KMS-11 (cell line): ENCODE measurements at regions not wholly inside any gene's neighbourhood (a gene's known extent, or its start where the extent isn't known, plus 50 kb on each side); places are given as distances from the start of the nearest gene placed in this dataset.

ENCODE experiments used
- H2AFZ ChIP-seq: fragments of 200-600 bp; sonication (generic); 2 replicates; pipeline ENCODE4 v1.6.1; 2016; ENCODE audit warnings: antibody characterized with exemption, mixed run types, low read depth
- H3K27ac ChIP-seq: fragments of 200-600 bp; sonication (generic); 2 replicates; pipeline ENCODE4 v1.6.1; 2016; ENCODE audit warnings: mild to moderate bottlenecking, mixed run types
- H3K27me3 ChIP-seq: fragments of 200-600 bp; sonication (generic); 2 replicates; pipeline ENCODE4 v1.6.1; 2017; ENCODE audit warnings: mild to moderate bottlenecking, low read depth, mixed run types, moderate library complexity; ENCODE audit not compliant: insufficient read depth
- H3K36me3 ChIP-seq: fragments of 200-600 bp; sonication (generic); 2 replicates; pipeline ENCODE4 v1.6.1; 2017; ENCODE audit warnings: mild to moderate bottlenecking, mixed run types; ENCODE audit not compliant: insufficient read depth
- H3K4me1 ChIP-seq: fragments of 200-600 bp; sonication (generic); 2 replicates; pipeline ENCODE4 v1.6.1; 2016; ENCODE audit warnings: mild to moderate bottlenecking, low read depth, mixed run types; ENCODE audit not compliant: poor library complexity, severe bottlenecking
- H3K4me2 ChIP-seq: fragments of 200-600 bp; sonication (generic); 2 replicates; pipeline ENCODE4 v1.7.0; 2016; ENCODE audit warnings: mild to moderate bottlenecking, mixed run types
- H3K4me3 ChIP-seq: fragments of 200-600 bp; sonication (generic); IDR thresholded peaks from 2 replicates; pipeline ENCODE4 v1.6.1; 2017; ENCODE audit warnings: low read depth, low read length, mixed read lengths; ENCODE audit not compliant: insufficient read depth
- H3K79me2 ChIP-seq: fragments of 200-600 bp; sonication (generic); 2 replicates; pipeline ENCODE4 v1.6.1; 2016; ENCODE audit warnings: low read depth, mixed run types; ENCODE audit not compliant: insufficient read depth
- H3K9ac ChIP-seq: fragments of 200-600 bp; sonication (generic); 2 replicates; pipeline ENCODE4 v1.6.1; 2016; ENCODE audit warnings: mild to moderate bottlenecking, mixed run types
- H4K20me1 ChIP-seq: fragments of 200-600 bp; sonication (generic); 2 replicates; pipeline ENCODE4 v1.6.1; 2016; ENCODE audit warnings: mild to moderate bottlenecking, mixed run types; ENCODE audit not compliant: insufficient read depth
- CTCF ChIP-seq: fragments of 200-600 bp; sonication (generic); conservative IDR thresholded peaks from 2 replicates; pipeline ENCODE4 v1.6.1; 2017; ENCODE audit warnings: low read depth, mild to moderate bottlenecking, antibody characterized with exemption, low read length, moderate library complexity, mixed read lengths

DNA sequence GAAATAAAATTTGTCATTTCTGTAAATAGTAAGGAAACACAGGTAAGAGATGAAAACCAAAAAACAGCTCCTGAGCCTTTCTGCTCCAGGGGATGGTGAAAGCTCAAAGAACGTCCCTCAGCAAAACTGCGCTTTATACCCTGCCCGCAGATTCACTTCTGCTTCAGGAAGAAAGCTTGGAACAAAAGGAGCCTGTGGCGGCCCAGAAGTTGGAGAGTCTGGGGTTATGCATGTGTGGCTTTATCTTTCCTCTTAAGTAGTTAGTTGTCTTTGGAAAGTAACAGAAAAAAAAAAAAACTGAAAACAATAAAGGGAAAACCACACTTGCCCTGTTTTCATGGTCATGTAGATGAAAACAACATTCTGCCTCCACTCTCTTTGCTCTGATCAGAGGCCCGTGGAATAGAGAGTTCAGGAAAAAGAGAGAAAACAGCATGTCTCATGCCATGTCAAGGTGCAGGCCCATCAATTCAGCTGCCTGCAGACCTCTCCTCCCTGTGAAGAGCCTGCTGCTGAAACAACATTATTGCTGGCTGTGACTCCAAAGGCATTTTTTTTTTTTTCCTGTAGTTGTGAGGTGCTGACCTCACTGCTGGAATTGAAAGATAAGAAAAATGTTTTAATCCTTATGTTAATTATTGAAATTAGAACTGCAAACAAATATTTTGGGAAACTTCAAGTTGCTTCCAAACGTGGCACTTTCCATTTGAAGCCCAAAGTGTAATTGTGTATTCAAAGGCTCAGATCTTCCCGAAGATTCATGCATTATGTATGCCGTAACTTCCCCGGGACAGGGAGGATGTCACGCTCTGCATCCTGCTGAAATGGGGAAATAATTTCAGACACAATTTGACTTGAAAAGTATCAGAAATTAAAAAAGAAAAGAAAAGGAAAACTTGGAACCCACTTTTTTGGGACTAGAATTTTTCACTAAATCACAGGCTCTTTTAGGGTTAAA is 108.4 kb upstream of the ZNF385D start:
- H3K36me3 ChIP-seq = no peaks in the 10 kb centered on the region
- H3K4me3 ChIP-seq = no peak overlapping the region
- no peak overlapping the region for H3K4me2 ChIP-seq
- no peak overlapping the region for H3K27ac ChIP-seq
- H3K9ac ChIP-seq = no peak overlapping the region
- H3K27me3 ChIP-seq = no peaks in the 10 kb centered on the region
- H4K20me1 ChIP-seq = no peaks in the 10 kb centered on the region
- H3K4me1 ChIP-seq = no peaks in the 10 kb centered on the region
- H3K79me2 ChIP-seq = no peaks in the 10 kb centered on the region
- no peak for TF ChIP-seq CTCF
- no peak overlapping the region for H2AFZ ChIP-seq

DNA sequence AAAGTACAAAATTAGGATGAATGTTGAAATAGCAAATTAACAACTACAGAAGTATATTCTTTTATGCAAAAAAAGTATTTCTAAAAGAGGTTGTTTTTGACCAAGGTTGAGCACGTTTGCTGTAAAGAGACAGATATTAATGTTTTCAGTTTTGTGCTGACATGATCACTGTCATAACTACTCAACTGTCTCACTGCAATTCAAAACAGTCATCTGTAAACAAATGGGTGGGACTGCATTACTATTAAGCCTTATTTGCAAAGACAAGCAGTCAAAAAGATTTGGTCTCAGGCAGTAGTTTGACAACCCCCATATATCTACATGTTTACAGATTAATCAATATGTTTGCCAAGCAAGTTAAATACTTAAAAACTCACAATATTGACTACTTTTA is 109.1 kb upstream of the ZNF385D start:
- Histone ChIP-seq H4K20me1 (no peaks in the 10 kb centered on the region), H3K79me2 (no peaks in the 10 kb centered on the region), H3K9ac (no peak overlapping the region), H2AFZ (no peak overlapping the region), H3K4me1 (no peaks in the 10 kb centered on the region), H3K4me2 (no peak overlapping the region), H3K4me3 (no peak overlapping the region), H3K27ac (no peak overlapping the region), H3K36me3 (no peaks in the 10 kb centered on the region), H3K27me3 (no peaks in the 10 kb centered on the region)
- TF ChIP-seq CTCF = no peak

- H3K4me3 ChIP-seq = no peak overlapping the region
- no peaks in the 10 kb centered on the region for H3K79me2 ChIP-seq
- no peak overlapping the region for H3K27ac ChIP-seq
- no peaks in the 10 kb centered on the region for H3K27me3 ChIP-seq
- H2AFZ ChIP-seq = no peak overlapping the region
- H3K36me3 ChIP-seq = no peaks in the 10 kb centered on the region
- H3K4me2 ChIP-seq = no peak overlapping the region
- no peak overlapping the region for H3K9ac ChIP-seq
- H3K4me1 ChIP-seq = no peaks in the 10 kb centered on the region
- no peaks in the 10 kb centered on the region for H4K20me1 ChIP-seq
- TF ChIP-seq CTCF = no peak
Observed at GRCh38 chr3:21860657-21861056, 109.6 kb upstream of the ZNF385D start.

- H3K4me2 ChIP-seq = no peak overlapping the region
- H3K36me3 ChIP-seq = no peaks in the 10 kb centered on the region
- no peak overlapping the region for H3K4me3 ChIP-seq
- H4K20me1 ChIP-seq = no peaks in the 10 kb centered on the region
- no peaks in the 10 kb centered on the region for H3K4me1 ChIP-seq
- TF ChIP-seq CTCF = no peak
- H2AFZ ChIP-seq = no peak overlapping the region
- no peak overlapping the region for H3K27ac ChIP-seq
- H3K27me3 ChIP-seq = no peaks in the 10 kb centered on the region
- H3K79me2 ChIP-seq = no peaks in the 10 kb centered on the region
- H3K9ac ChIP-seq = no peak overlapping the region
Observed at GRCh38 chr3:21876782-21877181, 125.8 kb upstream of the ZNF385D start.
